HFFc6 (cell line): ENCODE measurements at regions not wholly inside any gene's neighbourhood (a gene's known extent, or its start where the extent isn't known, plus 50 kb on each side); places are given as distances from the start of the nearest gene placed in this dataset.

Experiments used
- DNase-seq: peaks from one replicate; pipeline ENCODE4 v3.0.0-alpha.2; 2018
- H3K27ac Mint-ChIP-seq: 2 replicates; pipeline ENCODE4 v1.8.0; 2020; ENCODE audit warnings: mild to moderate bottlenecking, mixed read lengths
- H3K27me3 Mint-ChIP-seq: 2 replicates; pipeline ENCODE4 v1.8.0; 2021; ENCODE audit warnings: mild to moderate bottlenecking, moderate library complexity, mixed read lengths; ENCODE audit not compliant: insufficient read depth
- H3K36me3 Mint-ChIP-seq: 2 replicates; pipeline ENCODE4 v1.8.0; 2021; ENCODE audit warnings: low read depth, mixed read lengths
- H3K4me1 Mint-ChIP-seq: 2 replicates; pipeline ENCODE4 v1.8.0; 2020; ENCODE audit warnings: low read depth, mixed read lengths
- H3K4me3 Mint-ChIP-seq: 2 replicates; pipeline ENCODE4 v1.8.0; 2020; ENCODE audit warnings: mild to moderate bottlenecking, moderate library complexity, mixed read lengths
- H3K9me3 Mint-ChIP-seq: 2 replicates; pipeline ENCODE4 v1.8.0; 2020; ENCODE audit warnings: mild to moderate bottlenecking, mixed read lengths
- CTCF ChIP-seq: fragments of 200-600 bp; sonication (generic); IDR thresholded peaks from 2 replicates; pipeline ENCODE4 v1.5.0; 2021; ENCODE audit warnings: antibody characterized with exemption, mild to moderate bottlenecking

GRCh38 chr13:22091971-22092300, 421.1 kb downstream of the FGF9 start:
- Mint-ChIP-seq H3K9me3 (peaks cover 58% of the 10 kb centered on the region), H3K4me1 (no peaks in the 10 kb centered on the region), H3K4me3 (no peak overlapping the region), H3K36me3 (no peaks in the 10 kb centered on the region), H3K27ac (no peak overlapping the region), H3K27me3 (peaks cover 1% of the 10 kb centered on the region; the same call in 1 of the 2 replicates)
- DNase-seq = no peak
- no peak for TF ChIP-seq CTCF

GRCh38 chr13:22092791-22093560, 422.1 kb downstream of the FGF9 start:
- no peaks in the 10 kb centered on the region for H3K36me3 Mint-ChIP-seq
- no peak for TF ChIP-seq CTCF
- H3K9me3 Mint-ChIP-seq = peaks cover 61% of the 10 kb centered on the region
- DNase-seq = no peak
- H3K4me3 Mint-ChIP-seq = no peak overlapping the region
- no peaks in the 10 kb centered on the region for H3K4me1 Mint-ChIP-seq
- peaks cover 1% of the 10 kb centered on the region; the same call in 1 of the 2 replicates for H3K27me3 Mint-ChIP-seq
- H3K27ac Mint-ChIP-seq = no peak overlapping the region

- H3K9me3 Mint-ChIP-seq = peaks cover 69% of the 10 kb centered on the region
- H3K27me3 Mint-ChIP-seq = peaks cover 1% of the 10 kb centered on the region; the same call in 1 of the 2 replicates
- H3K36me3 Mint-ChIP-seq = no peaks in the 10 kb centered on the region
- no peak overlapping the region for H3K27ac Mint-ChIP-seq
- DNase-seq = no peak
- H3K4me1 Mint-ChIP-seq = no peaks in the 10 kb centered on the region
- H3K4me3 Mint-ChIP-seq = no peak overlapping the region
- TF ChIP-seq CTCF = no peak
Measured at GRCh38 chr13:22095794-22096193, 424.9 kb downstream of the FGF9 start.

GRCh38 chr13:22099585-22099984, 428.7 kb downstream of the FGF9 start:
- H3K27me3 Mint-ChIP-seq = peaks cover 1% of the 10 kb centered on the region; the same call in 1 of the 2 replicates
- no peaks in the 10 kb centered on the region for H3K4me1 Mint-ChIP-seq
- no peak for DNase-seq
- no peak overlapping the region for H3K4me3 Mint-ChIP-seq
- TF ChIP-seq CTCF = no peak
- peaks cover 1% of the 10 kb centered on the region; the same call in 1 of the 2 replicates for H3K36me3 Mint-ChIP-seq
- H3K9me3 Mint-ChIP-seq = peaks cover 59% of the 10 kb centered on the region
- H3K27ac Mint-ChIP-seq = no peak overlapping the region

GRCh38 chr13:22102271-22102670, 431.4 kb downstream of the FGF9 start:
- Mint-ChIP-seq H3K27me3 (no peaks in the 10 kb centered on the region), H3K9me3 (peaks cover 69% of the 10 kb centered on the region), H3K4me3 (no peak overlapping the region), H3K27ac (no peak overlapping the region), H3K36me3 (peaks cover 5% of the 10 kb centered on the region; the same call in 1 of the 2 replicates), H3K4me1 (no peaks in the 10 kb centered on the region)
- no peak for DNase-seq
- no peak for TF ChIP-seq CTCF
